PC-3 (cell line): ENCODE measurements at regions not wholly inside any gene's neighbourhood (a gene's known extent, or its start where the extent isn't known, plus 50 kb on each side); places are given as distances from the start of the nearest gene placed in this dataset.

Source experiments
- EZH2 ChIP-seq: fragments of 300-600 bp; sonication (generic); IDR thresholded peaks from one replicate; pipeline ENCODE4 v1.6.1; 2017; ENCODE audit warnings: antibody characterized with exemption, mild to moderate bottlenecking, low read length; ENCODE audit not compliant: unreplicated experiment
- EZH2phosphoT487 ChIP-seq: fragments of 300-600 bp; sonication (generic); IDR thresholded peaks from 2 replicates; pipeline ENCODE4 v1.6.1; 2018; ENCODE audit warnings: mild to moderate bottlenecking, antibody characterized with exemption, low read length, borderline replicate concordance
- TF ChIP-seq, protein P1 (sequence below): fragments of 300-600 bp; sonication (generic); conservative IDR thresholded peaks from 2 replicates; pipeline ENCODE4 v1.5.1; 2017; ENCODE audit warnings: antibody characterized with exemption, low read depth, mild to moderate bottlenecking, low read length

GRCh38 chr2:7180638-7181370 is 263.6 kb downstream of the RNF144A start:
- TF ChIP-seq EZH2 (no peak), EZH2phosphoT487 (no peak)
- TF ChIP-seq, protein P1, sequence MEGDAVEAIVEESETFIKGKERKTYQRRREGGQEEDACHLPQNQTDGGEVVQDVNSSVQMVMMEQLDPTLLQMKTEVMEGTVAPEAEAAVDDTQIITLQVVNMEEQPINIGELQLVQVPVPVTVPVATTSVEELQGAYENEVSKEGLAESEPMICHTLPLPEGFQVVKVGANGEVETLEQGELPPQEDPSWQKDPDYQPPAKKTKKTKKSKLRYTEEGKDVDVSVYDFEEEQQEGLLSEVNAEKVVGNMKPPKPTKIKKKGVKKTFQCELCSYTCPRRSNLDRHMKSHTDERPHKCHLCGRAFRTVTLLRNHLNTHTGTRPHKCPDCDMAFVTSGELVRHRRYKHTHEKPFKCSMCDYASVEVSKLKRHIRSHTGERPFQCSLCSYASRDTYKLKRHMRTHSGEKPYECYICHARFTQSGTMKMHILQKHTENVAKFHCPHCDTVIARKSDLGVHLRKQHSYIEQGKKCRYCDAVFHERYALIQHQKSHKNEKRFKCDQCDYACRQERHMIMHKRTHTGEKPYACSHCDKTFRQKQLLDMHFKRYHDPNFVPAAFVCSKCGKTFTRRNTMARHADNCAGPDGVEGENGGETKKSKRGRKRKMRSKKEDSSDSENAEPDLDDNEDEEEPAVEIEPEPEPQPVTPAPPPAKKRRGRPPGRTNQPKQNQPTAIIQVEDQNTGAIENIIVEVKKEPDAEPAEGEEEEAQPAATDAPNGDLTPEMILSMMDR = no peak
